ENCODE measurements at regions not wholly inside any gene's neighbourhood (a gene's known extent, or its start where the extent isn't known, plus 50 kb on each side); places are given as distances from the start of the nearest gene placed in this dataset.

- no peaks in the 10 kb centered on the region for H3K27me3 ChIP-seq (ENCODE audit: control insufficient read depth, insufficient read depth, low read length)
- H3K4me3 ChIP-seq (ENCODE audit: low read length), result no peak overlapping the region
- H3K9me3 ChIP-seq (ENCODE audit: control insufficient read depth, insufficient read depth, low read length), result peaks cover 5% of the 10 kb centered on the region
- H3K27ac ChIP-seq (ENCODE audit: low read length), result no peak overlapping the region
- WGBS (ENCODE audit: insufficient coverage, insufficient read length), result no CpG with 5 or more reads among the region's 4 CpGs
- DNase-seq (ENCODE audit: low read depth, low spot score), result no peak
- no peaks in the 10 kb centered on the region for H3K36me3 ChIP-seq (ENCODE audit: control insufficient read depth, insufficient read depth, low read length)
- no peaks in the 10 kb centered on the region for H3K4me1 ChIP-seq (ENCODE audit: control insufficient read depth, insufficient read depth, low read length)
These were observed 510.9 kb upstream of the ZNF608 start for GRCh38 chr5:125257057-125257972.

- Histone ChIP-seq H3K4me1 (ENCODE audit: control insufficient read depth, insufficient read depth, low read length) (no peaks in the 10 kb centered on the region), H3K36me3 (ENCODE audit: control insufficient read depth, insufficient read depth, low read length) (no peaks in the 10 kb centered on the region), H3K27me3 (ENCODE audit: control insufficient read depth, insufficient read depth, low read length) (no peaks in the 10 kb centered on the region), H3K4me3 (ENCODE audit: low read length) (no peak overlapping the region), H3K9me3 (ENCODE audit: control insufficient read depth, insufficient read depth, low read length) (peaks cover 5% of the 10 kb centered on the region), H3K27ac (ENCODE audit: low read length) (no peak overlapping the region)
- no peak for DNase-seq (ENCODE audit: low read depth, low spot score)
These were observed 511.6 kb upstream of the ZNF608 start for GRCh38 chr5:125257997-125258396.

GRCh38 chr5:125258615-125259014, 512.2 kb upstream of the ZNF608 start:
- no CpG with 5 or more reads among the region's 2 CpGs for WGBS (ENCODE audit: insufficient coverage, insufficient read length)
- no peak for DNase-seq (ENCODE audit: low read depth, low spot score)
- Histone ChIP-seq H3K36me3 (ENCODE audit: control insufficient read depth, insufficient read depth, low read length) (no peaks in the 10 kb centered on the region), H3K9me3 (ENCODE audit: control insufficient read depth, insufficient read depth, low read length) (peaks cover 3% of the 10 kb centered on the region), H3K4me1 (ENCODE audit: control insufficient read depth, insufficient read depth, low read length) (no peaks in the 10 kb centered on the region), H3K27me3 (ENCODE audit: control insufficient read depth, insufficient read depth, low read length) (no peaks in the 10 kb centered on the region), H3K4me3 (ENCODE audit: low read length) (no peak overlapping the region), H3K27ac (ENCODE audit: low read length) (no peak overlapping the region)

DNA sequence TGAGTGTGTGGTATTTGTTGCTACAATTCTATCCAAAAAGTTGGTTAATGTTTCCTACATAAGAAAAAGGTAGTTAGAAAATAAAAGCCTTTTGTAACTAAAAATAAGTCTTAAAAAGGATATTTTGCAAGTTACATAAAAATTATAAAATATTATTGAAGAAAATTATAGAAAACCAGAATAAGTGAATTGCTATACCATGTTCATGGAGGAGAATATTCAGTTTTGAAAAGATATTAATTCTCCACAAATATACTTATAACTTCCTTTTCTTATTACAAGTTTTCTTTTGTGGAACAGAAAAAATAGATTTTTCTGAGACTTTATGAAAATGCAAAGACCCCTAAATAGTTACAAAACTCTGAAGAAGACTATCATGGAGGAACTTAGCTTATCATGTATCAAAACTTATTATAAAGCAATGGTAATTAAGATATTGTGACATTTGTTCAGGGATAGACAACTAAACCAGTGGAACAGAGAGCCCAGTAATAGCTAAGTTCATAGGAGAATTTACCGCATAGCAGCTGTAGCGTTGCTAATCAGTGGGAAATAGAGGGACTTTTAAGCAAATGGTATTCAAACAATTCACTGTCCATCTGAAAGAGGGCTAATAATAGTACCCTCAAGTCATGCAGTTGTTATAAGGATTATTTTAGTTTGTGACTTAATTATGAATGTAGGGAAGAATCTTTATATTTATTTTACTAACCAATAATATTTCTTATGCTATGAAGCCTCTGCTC, 515.2 kb upstream of the ZNF608 start:
- WGBS (ENCODE audit: insufficient coverage, insufficient read length), result no CpG with 5 or more reads among the region's 2 CpGs
- no peak overlapping the region for H3K4me3 ChIP-seq (ENCODE audit: low read length)
- no peaks in the 10 kb centered on the region for H3K27me3 ChIP-seq (ENCODE audit: control insufficient read depth, insufficient read depth, low read length)
- no peaks in the 10 kb centered on the region for H3K36me3 ChIP-seq (ENCODE audit: control insufficient read depth, insufficient read depth, low read length)
- H3K27ac ChIP-seq (ENCODE audit: low read length), result no peak overlapping the region
- no peak for DNase-seq (ENCODE audit: low read depth, low spot score)
- H3K9me3 ChIP-seq (ENCODE audit: control insufficient read depth, insufficient read depth, low read length), result no peaks in the 10 kb centered on the region
- no peaks in the 10 kb centered on the region for H3K4me1 ChIP-seq (ENCODE audit: control insufficient read depth, insufficient read depth, low read length)

DNA sequence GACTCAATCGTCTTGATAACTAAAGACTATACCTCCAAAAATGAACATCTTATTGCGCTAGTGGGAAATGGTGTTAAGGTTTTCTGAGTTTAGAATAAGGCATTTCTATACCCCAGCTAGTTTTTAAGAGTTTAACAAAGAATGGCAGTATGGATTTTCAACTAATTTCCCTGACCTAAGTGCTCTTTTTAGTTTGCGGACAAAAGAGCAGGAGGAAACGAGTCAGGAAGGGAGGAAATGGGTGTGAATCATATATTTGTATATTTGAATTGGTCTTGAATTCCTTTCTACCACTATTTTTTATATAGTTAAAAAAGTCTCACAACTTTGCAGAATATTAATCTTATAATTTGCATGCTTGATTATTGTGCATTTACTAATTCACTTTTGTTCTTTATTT, 516.3 kb upstream of the ZNF608 start:
- no peaks in the 10 kb centered on the region for H3K9me3 ChIP-seq (ENCODE audit: control insufficient read depth, insufficient read depth, low read length)
- DNase-seq (ENCODE audit: low read depth, low spot score), result no peak
- H3K4me3 ChIP-seq (ENCODE audit: low read length), result no peak overlapping the region
- no CpG with 5 or more reads among the region's 4 CpGs for WGBS (ENCODE audit: insufficient coverage, insufficient read length)
- no peaks in the 10 kb centered on the region for H3K36me3 ChIP-seq (ENCODE audit: control insufficient read depth, insufficient read depth, low read length)
- H3K4me1 ChIP-seq (ENCODE audit: control insufficient read depth, insufficient read depth, low read length), result no peaks in the 10 kb centered on the region
- no peaks in the 10 kb centered on the region for H3K27me3 ChIP-seq (ENCODE audit: control insufficient read depth, insufficient read depth, low read length)
- H3K27ac ChIP-seq (ENCODE audit: low read length), result no peak overlapping the region

DNA sequence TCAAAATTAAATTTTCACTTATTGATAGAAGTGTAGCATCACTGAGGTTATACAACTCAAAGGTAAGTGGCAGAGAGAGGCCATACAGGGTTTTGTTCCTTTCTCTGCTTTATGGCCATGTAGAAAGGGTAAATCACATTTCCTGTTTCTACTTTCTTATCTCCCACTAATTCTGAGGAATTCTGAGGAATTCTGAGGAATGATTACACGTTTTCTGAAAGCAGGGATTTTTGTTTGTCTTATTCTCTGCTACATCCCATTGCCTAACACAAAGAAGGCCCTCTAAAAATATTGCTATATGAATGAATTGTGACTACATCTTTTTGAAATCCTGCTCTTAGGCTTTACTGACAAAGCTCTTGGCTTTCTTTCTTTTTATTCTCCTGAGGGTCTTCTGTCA, 516.9 kb upstream of the ZNF608 start:
- Histone ChIP-seq H3K9me3 (ENCODE audit: control insufficient read depth, insufficient read depth, low read length) (no peaks in the 10 kb centered on the region), H3K4me1 (ENCODE audit: control insufficient read depth, insufficient read depth, low read length) (no peaks in the 10 kb centered on the region), H3K36me3 (ENCODE audit: control insufficient read depth, insufficient read depth, low read length) (no peaks in the 10 kb centered on the region), H3K27me3 (ENCODE audit: control insufficient read depth, insufficient read depth, low read length) (no peaks in the 10 kb centered on the region), H3K4me3 (ENCODE audit: low read length) (no peak overlapping the region), H3K27ac (ENCODE audit: low read length) (no peak overlapping the region)
- WGBS (ENCODE audit: insufficient coverage, insufficient read length), result no CpG with 5 or more reads among the region's 1 CpG
- DNase-seq (ENCODE audit: low read depth, low spot score), result no peak

DNA sequence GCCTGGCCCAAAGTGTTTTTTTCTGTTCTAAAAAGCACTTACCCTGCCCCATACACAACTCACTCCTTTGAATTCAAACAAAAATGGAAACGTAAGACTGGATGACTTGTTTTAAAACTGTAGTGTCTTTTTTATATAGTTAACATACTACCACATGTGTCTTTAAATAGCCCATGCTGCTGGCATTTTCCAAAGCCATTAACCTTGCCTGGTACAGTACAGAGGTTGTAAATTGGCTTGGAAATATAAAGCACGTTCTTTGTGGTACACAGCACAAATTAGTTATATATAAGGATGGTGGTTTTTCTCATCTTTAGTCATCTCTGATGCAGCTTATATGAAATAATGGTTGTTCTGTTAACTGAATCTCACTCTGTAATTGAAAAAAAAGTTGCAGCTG, 519.7 kb upstream of the ZNF608 start:
- Histone ChIP-seq H3K36me3 (ENCODE audit: control insufficient read depth, insufficient read depth, low read length) (no peaks in the 10 kb centered on the region), H3K4me3 (ENCODE audit: low read length) (no peak overlapping the region), H3K27me3 (ENCODE audit: control insufficient read depth, insufficient read depth, low read length) (no peaks in the 10 kb centered on the region), H3K4me1 (ENCODE audit: control insufficient read depth, insufficient read depth, low read length) (no peaks in the 10 kb centered on the region), H3K9me3 (ENCODE audit: control insufficient read depth, insufficient read depth, low read length) (no peaks in the 10 kb centered on the region), H3K27ac (ENCODE audit: low read length) (no peak overlapping the region)
- no CpG with 5 or more reads among the region's 2 CpGs for WGBS (ENCODE audit: insufficient coverage, insufficient read length)
- DNase-seq (ENCODE audit: low read depth, low spot score), result no peak

DNA sequence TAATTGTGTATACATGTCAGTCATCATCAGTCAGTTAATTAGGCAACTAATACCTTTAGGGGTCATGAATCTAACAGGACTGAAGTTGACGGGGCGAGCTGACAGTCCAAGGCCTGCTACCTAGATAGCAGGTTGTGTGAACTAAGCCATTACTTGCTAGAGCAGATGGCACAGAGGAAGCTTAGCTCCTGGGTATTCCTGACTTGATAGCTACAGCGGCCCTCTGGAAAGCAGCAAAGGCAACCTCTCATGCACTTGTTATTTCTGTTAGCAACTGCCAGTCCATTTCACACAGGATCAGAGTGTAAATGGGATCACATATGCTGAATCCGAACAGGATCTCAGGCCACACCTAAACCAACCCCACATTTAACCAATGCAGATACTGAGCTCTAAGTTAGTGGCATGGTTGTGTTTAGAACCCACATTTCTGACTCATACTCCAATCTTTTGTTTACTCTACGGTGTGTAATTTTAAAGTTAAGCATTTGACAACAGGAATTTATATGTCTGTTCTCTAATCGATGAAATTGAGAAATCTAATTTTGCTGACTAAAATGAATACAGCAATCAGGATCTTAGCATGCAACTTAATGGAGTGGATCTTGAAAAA, 521.3 kb upstream of the ZNF608 start:
- no peak for DNase-seq (ENCODE audit: low read depth, low spot score)
- H3K9me3 ChIP-seq (ENCODE audit: control insufficient read depth, insufficient read depth, low read length), result no peaks in the 10 kb centered on the region
- no peak overlapping the region for H3K4me3 ChIP-seq (ENCODE audit: low read length)
- no peaks in the 10 kb centered on the region for H3K36me3 ChIP-seq (ENCODE audit: control insufficient read depth, insufficient read depth, low read length)
- no CpG with 5 or more reads among the region's 6 CpGs for WGBS (ENCODE audit: insufficient coverage, insufficient read length)
- no peak overlapping the region for H3K27ac ChIP-seq (ENCODE audit: low read length)
- H3K4me1 ChIP-seq (ENCODE audit: control insufficient read depth, insufficient read depth, low read length), result no peaks in the 10 kb centered on the region
- H3K27me3 ChIP-seq (ENCODE audit: control insufficient read depth, insufficient read depth, low read length), result no peaks in the 10 kb centered on the region

- Histone ChIP-seq H3K36me3 (ENCODE audit: control insufficient read depth, insufficient read depth, low read length) (no peaks in the 10 kb centered on the region), H3K9me3 (ENCODE audit: control insufficient read depth, insufficient read depth, low read length) (no peaks in the 10 kb centered on the region), H3K27me3 (ENCODE audit: control insufficient read depth, insufficient read depth, low read length) (no peaks in the 10 kb centered on the region), H3K27ac (ENCODE audit: low read length) (no peak overlapping the region), H3K4me1 (ENCODE audit: control insufficient read depth, insufficient read depth, low read length) (no peaks in the 10 kb centered on the region), H3K4me3 (ENCODE audit: low read length) (no peak overlapping the region)
- WGBS (ENCODE audit: insufficient coverage, insufficient read length), result no CpG with 5 or more reads among the region's 4 CpGs
- DNase-seq (ENCODE audit: low read depth, low spot score), result no peak
These were observed 523.5 kb upstream of the ZNF608 start for GRCh38 chr5:125269926-125270325.

- WGBS (ENCODE audit: insufficient coverage, insufficient read length), result no CpG with 5 or more reads among the region's 4 CpGs
- Histone ChIP-seq H3K4me1 (ENCODE audit: control insufficient read depth, insufficient read depth, low read length) (no peaks in the 10 kb centered on the region), H3K27ac (ENCODE audit: low read length) (no peak overlapping the region), H3K9me3 (ENCODE audit: control insufficient read depth, insufficient read depth, low read length) (no peaks in the 10 kb centered on the region), H3K4me3 (ENCODE audit: low read length) (no peak overlapping the region), H3K27me3 (ENCODE audit: control insufficient read depth, insufficient read depth, low read length) (no peaks in the 10 kb centered on the region), H3K36me3 (ENCODE audit: control insufficient read depth, insufficient read depth, low read length) (no peaks in the 10 kb centered on the region)
- no peak for DNase-seq (ENCODE audit: low read depth, low spot score)
These were observed 525.9 kb upstream of the ZNF608 start for GRCh38 chr5:125272357-125272756.
